Hepatic stellate cell (primary cell): ENCODE measurements at regions not wholly inside any gene's neighbourhood (a gene's known extent, or its start where the extent isn't known, plus 50 kb on each side); places are given as distances from the start of the nearest gene placed in this dataset.
A peak's percentile ranks its signal among the peaks of the same experiment; 100 is the strongest.
"Not testable (repeated sequence)": the region's sequence is repeated elsewhere in the genome, so short reads cannot be mapped to it uniquely, and the experiment has no call there.

Source experiments
- DNase-seq: peaks from one replicate; pipeline ENCODE4 v3.0.0; 2011; ENCODE audit warnings: low spot score

DNA sequence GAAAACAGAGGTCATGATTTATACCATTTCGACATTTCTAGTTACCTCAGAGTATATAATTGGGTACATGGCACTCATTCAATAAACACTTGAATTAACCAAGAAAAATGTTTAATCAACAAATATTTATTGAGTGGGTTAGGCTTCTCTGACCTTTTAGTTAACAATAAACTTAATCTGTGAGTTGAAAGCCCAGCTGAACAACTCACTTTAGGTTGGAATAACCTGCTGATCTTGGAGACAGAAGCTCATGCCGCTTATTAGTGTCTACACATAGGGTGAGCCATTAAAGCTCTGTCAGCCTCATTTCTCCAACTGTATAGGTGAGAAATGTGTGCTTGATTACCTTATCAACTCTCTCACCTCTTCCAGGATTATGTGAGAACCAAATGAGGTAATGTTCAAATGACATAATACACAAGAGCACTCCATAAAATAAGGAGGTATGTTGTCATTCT is 98.2 kb upstream of the DTNBP1 start:
- no peak for DNase-seq

DNA sequence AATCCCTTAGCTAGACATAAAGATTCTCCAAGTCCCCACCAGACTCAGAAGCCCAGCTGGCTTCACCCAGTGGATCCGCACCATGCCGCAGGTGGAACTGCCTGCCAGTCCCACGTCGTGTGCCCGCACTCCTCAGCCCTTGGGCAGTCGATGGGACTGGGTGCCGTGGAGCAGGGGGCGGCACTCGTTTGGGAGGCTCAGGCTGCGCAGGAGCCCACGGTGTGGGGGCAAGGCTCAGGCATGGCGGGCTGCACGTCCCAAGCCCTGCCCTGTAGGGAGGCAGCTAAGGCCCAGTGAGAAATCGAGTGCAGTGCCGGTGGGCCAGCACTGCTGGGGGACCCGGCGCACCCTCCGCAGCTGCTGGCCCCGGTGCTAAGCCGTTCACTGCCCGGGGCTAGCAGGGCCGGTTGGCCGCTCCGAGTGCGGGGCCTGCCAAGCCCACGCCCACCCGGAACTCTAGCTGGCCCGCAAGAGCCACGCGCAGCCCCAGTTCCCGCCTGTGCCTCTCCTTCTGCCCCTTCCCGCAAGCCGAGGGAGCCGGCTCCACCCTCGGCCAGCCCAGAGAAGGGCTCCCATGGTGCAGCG is 95.9 kb upstream of the DTNBP1 start:
- DNase-seq, result no peak

DNA sequence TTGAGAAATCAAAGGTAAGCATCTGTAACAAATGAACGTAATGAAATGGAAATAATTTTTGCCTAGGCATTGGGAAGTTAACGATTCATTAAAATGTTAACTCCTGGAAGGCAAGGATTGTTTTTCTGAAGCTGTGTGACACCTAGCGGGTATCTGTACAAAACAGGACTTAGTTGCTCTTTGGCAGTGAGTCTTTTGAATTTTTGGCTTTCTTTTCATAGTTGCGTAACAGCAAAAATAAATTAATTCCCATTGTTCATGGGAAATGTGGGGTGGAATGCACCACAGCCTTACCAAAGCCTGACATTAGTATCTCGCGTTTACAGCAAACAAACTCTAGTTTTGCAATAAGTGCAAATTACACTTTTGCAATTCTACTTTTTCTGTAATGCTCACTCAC is 92.7 kb upstream of the DTNBP1 start:
- no peak for DNase-seq

DNA sequence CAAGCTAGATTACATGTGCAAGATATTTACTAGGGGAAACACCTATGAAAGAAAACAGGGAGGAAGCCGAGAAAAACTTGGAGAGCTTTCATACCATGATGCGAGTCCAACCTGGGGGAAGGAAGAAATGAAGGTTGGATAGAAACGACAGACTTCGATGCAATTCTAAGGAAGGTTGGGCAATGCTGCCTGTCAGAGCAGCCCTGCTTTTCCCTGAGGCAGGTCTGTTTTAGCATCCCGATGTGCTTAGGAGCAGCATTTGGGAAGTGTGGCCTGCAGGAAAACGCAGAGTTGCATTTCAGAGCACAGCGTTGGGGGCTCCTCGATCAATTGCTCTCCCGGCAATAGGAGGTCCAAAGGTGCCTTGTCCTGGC is 91.9 kb upstream of the DTNBP1 start:
- DNase-seq, result no peak

DNA sequence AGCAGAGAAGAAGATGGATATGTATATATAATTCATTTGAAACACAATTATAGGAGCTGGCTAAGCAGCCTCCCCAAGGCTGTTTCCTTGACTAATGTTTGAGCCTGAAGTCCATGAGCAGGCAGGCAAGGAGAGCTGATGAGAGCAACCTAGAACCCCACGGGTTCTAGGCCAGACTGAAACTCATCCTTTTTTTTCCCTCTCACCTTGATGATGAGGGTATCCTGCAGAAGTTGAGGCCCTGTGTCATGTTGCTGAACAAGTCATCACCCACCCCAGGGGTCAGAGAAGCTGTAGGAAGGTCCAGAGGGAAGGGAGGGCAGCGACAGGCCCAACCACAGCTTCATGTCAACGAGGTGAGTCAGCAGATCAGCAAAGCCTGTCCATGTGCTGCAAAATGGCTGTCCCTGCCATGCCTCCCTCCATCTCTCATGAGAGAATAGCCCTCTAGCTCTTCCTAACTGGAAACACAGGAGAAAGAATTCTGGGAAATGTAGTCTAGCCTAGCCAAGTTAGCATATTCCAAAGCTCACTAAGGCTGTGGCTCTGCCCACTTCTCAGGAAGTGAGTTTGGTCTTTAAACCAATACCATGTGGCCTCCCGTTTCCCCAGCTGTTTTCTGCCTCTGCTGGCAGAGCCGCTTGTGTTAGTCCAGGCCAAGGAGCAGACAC is 91.3 kb upstream of the DTNBP1 start:
- peak; percentile 23 for DNase-seq

DNA sequence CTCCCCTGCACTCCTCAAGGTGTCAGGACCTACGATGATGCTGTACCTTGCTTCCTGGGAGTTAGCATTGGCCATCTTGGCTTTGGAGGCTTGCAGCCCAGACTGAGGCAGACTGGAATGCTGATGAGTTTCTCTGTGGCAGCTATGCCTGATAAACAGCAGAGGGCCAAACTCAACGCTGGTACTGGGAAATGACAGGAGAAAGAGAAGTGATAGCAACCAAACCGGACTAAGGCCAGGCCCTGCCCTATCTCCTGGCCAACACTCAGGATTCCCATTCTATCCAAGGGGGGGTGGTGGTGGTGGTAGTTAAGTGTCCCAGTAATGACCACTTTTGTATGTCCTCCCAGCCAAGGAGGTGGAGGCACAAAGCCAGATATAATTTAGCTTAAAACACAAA is 90.0 kb upstream of the DTNBP1 start:
- DNase-seq, result peak; percentile 15

DNA sequence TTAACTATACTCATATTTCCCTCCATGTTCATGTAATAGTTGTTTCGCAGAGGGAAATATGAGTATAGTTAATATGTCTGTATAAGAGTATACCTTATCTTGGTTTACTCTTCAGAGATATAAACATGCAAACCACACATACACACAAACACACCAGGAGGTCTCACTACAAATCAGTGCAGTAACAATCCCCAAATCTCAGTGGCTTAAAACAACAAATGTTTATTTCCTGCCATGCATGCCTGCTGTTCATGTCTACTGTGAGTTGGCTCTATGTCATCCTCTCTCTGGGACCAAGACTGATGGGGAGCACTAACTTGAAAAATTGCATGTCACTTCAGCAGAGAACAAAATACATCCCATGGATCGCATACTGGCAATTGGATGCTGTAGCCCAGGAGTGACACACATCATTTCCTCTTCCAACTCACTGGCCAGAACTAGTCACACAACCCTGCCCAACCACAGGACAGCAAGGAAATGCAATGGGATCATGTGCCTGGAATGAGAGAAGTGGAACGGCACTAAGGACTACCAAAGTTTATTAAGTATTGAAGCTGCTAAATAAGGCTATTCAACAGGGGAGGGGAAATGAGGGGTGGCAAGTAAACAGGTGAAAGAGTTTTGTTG is 89.0 kb upstream of the DTNBP1 start:
- DNase-seq, result no peak

DNA sequence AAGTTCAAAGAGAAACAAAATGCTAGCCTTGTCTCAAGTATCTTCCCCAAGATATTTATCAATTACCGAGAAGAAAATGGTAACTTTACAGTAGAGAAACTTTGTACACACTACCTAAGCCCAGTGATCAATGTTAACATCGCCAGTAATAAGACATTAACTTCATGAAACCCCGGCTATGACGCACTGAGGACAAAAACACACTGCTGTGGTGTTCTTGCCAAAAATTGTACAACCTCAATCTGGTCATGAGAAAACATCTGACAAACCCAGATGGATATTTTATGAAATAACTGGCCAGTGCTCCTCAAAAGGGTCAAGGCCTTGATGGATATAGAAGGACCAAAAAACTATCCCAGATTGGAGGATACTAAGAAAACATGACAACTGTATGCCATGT is 85.5 kb upstream of the DTNBP1 start:
- DNase-seq, result no peak

DNA sequence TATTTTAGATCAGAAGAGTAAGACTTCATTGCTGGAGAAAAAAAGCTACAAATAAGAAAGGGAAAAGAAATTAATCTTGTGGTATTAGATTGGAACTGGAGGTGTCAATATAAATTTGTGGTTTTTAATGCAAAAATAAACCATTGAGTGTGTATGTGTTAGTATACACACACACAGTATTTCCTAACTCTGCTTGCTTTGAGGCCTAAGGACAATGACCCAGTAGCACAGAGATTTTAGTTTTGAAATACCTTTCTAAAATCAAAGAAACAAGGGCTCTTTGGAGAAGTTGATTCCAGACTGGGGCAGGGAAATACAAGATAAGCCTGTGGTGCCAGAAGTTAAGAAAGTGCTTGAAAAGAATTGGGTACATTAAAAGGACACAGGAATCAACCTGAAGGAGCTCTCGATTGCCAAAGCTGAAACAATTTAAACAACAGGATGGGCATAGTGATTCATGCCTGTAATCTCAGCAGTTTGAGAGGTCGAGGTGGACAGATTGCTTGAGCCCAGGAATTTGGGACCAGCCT is 84.6 kb upstream of the DTNBP1 start:
- DNase-seq, result no peak

DNA sequence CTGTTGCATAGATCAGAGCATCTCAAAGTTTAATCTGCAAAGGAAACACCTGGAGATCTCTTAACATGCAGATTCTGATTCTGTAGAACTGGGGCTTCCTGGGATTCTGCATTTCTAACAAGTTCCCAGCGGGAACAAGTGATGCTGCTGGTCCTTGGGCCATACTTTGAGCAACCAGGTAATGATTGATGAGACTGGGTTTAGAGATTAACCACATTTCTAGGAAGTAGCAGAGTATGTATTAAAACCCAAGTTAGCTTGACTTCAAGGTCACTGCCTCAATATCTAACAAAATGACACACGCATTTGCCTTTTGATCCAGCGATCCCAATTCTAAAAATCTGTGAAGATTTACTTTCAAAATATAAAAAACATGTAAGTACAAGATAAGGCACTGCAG is 83.0 kb upstream of the DTNBP1 start:
- DNase-seq, result no peak

DNA sequence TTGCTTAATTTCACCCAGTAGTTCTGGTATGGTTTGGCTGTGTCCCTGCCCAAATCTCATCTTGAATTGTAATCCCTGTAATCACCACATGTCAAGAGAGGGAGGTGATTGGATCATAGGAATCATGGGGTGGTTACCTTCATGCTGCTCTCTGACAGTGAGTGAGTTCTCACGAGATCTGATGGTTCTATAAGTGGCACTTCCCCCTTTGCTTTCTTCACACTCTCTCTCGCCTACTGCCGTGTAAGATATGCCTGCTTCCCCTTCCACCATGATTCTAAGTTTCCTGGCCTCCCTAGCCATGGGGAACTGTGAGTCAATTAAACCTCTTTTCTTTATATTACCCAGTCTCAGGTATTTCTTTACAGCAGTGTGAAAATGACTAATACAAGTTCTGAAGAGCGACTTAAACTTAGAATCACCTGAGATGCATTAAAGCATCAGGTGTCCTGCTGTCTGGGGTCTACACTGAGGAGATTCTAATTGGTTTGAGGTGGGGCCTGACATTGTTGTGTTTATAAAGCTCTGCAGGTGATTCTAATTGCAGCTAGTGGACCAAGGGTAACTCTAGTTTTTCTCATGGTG is 82.1 kb upstream of the DTNBP1 start:
- DNase-seq, result no peak

DNA sequence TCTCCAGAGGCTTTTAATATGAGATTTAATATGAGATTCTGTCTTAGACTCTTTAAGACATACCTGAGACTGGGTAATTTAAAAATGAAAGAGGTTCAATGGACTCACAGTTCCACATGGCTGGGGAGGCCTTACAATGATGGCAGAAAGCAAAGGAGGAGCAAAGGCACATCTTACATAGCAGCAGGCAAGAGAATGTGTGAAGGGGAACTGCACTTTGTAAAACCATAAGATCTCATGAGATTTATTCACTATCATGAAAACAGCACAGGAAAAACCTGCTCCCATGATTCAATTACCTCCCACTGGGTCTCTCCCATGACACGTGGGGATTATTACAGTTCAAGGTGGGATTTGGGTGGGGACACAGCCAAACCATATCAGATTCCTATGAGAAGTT is 79.2 kb upstream of the DTNBP1 start:
- DNase-seq, result not testable (repeated sequence)

DNA sequence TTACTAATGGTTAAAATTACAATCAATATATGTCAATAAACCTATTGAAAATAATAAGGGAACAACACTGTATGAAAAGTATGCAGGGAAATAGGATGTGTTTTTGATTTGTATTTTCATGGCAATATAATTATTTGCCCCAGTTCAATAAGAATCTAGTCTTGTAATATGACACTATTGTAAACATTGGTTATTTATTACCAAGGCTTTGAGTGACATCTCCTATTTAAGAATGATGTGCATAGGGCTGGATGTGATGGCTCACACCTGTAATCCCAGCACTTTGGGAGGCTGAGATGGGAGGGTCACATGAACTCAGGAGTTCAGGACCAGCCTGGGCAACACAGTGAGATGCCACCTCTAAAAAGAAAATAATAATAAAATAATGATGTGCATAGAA is 78.6 kb upstream of the DTNBP1 start:
- no peak for DNase-seq

DNA sequence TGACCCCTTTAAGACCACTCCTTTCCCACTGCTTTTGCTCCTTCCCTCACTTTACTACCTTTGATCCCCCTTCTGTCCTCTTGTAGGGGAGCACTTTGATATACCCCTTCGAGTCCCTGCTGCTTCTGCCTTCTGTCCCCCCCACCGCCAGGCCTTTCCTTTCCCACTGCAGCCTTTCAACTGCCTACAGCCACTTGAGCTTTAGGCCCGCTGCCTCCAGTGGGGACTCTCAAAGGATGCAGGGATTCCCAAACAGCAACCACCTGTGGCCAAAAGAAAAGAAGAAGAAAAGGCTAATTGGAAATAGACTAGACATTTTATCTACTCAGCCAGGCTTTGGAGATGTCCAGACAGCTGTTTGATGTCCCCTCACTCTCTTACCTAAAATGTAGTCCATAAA is 77.0 kb upstream of the DTNBP1 start:
- no peak for DNase-seq

DNA sequence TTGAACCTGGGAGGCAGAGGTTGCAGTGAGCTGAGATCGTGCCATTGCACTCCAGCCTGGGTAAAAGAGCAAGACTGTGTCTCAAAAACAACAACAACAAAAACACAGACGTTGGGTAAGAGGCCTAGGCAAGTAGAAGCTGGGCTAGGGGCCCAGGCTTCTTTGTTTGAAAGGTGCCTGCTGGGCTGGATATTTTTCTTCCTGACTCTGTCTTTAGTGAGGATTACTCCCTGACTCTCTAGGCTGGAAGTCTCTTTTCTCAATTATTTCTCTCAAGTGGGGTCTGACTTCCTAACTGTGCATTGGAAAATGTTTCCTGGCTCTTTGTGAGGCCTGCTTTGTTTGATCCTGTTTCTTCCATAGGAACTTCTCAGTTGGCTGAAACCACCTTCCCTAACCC is 76.5 kb upstream of the DTNBP1 start:
- DNase-seq, result no peak

DNA sequence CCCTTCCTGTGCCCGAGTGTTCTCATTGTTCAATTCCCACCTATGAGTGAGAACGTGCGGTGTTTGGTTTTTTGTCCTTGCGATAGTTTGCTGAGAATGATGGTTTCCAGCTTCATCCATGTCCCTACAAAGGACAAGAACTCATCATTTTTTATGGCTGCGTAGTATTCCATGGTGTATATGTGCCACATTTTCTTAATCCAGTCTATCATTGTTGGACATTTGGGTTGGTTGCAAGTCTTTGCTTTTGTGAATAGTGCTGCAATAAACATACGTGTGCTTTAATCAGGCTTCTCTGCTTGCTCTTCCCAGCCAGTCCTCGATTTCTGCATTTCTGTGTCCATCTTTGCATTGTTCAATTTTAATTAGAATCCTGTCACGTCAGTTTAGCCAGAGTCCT is 75.4 kb upstream of the DTNBP1 start:
- DNase-seq, result not testable (repeated sequence)

DNA sequence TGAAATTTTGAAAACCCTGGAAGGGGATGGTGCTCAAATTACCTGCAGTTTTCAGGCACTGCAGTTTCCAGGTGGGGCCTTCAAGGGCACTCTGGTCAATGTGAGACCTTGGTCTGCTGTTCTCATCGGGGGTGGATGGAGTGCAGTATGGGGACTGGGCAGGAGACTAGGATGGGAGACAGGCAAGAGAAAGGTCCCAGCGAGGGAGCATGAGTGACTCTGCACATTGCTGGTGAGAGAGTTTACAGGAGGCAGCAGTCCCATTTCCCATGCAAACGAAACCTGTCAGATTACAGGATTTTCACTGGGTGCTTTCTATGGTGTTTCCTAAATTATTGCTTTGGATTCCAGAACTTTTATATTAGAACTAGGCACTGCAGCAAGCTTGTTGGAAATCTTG is 73.5 kb upstream of the DTNBP1 start:
- no peak for DNase-seq

DNA sequence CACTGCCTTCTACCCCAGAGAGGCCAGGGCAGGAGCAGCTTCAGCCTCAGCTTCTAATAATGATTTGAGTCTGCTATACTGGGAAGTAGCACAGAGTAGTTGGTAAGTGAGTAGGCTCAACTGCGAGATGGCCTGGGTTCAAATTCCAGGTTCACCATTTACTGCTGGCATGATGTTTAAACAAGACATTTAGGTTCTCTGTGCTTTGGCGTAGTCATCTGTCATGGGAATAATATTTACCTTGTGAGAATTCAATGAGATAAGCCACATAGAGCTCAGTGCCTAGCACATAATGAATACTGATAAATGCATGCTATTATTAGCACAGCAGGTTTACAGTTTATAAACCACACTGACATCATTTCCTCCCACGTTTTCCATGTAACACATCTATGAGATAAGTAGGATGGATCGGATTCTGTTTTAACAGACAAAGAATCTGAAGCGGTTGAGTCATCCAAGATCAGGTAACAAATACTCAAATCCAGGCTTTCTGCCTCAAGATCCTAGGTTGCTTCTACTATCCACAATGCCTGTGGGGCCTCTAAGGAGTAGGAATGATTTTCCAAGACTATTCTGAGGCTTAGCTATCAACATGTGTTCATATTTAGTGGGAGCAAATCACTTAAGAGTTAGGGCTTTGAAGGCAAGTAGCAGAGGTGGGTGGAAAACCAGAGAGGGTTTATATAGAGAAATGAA is 72.9 kb upstream of the DTNBP1 start:
- no peak for DNase-seq

DNA sequence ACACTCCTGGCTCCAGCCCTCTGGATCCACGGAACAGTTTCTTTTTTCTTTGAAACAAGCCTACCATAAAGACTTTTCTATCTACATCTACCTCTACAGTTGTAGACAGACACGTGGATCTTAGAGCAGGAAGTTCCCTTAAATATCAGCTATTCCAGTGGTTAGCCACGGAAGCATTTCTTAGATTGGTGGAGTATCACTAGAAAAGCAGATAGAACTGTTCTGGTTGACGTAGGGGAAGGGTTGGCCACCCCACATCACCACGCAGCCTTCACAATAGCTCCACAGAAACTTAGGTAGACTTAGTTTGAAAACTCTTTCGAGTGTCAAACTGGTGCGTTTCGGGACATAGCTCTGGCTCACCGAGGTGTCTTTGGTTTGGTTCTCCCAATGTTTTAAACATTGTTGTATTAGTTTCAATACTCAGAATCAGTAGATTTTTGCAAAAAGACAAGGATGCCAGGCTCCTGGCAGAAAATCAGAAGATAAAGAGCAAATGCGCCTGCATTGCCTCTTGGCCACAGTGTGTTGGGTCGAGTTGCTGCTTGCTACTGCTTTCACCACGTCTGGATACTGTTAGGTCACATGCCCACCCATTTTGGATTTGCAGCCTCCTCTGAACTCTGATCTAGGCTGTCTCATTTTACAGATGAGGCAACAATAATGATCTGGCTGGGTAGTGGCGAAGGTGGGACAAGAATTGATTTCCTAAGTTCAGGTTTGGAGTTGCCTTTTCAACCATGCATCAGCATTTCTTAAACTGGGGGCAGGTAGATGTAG is 71.5 kb upstream of the DTNBP1 start:
- no peak for DNase-seq

DNA sequence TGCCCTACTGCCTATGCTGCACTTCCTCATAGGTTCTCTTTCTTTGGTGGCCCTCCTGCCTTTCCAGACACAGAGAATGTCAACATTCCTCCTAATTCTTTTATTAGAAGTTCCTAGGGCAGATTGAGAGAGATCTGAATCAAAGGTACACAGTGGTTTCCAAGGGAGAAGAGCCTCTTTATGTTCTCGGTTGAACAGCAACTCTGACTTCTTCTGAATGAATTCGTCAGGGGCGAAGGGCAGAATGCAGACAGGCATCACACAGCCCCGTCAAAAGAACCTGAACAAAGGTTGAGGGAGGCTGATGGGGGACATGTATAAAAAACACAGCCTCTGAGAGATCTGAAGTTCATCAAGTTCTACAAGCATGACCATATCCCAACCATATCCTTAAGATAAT is 68.1 kb upstream of the DTNBP1 start:
- DNase-seq, result no peak

DNA sequence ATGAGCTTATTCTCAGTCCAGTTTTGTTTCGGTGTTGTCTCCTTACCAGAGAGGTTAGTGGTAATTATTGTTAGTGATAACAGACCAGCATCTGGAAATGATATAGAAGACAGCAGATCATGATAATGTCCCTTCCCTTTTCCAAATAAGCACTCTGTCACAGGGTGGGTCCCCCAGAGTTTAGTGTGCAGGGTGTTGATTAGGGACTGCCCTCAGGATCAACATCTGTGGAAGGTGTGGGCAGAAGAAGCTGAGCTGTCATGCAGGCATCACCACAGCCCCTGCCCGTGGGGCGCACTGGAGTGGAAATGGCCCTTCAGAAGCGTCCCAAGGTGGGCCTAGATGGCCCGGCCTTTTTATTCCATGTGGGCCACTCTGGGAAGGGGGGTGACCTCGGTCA is 67.6 kb upstream of the DTNBP1 start:
- DNase-seq, result no peak

DNA sequence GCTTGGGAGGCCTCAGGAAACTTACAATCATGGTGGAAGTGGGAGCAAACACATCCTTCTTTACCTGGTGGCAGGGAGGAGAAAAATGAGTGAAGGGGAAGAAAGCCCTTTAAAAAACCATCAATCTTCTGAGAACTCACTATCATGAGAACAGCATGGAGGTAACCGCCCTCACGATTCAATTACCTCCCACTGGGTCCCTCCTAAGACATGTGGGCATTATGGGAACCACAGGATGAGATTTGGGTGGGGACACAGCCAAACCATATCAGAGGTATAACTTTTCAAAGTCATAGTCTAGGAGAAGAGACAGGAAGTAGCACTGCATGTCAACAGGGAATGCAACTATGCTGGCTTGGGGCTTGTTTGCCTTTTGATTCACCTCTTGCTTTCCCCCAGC is 59.9 kb upstream of the DTNBP1 start:
- DNase-seq, result no peak
